ENCODE measurements at regions not wholly inside any gene's neighbourhood (a gene's known extent, or its start where the extent isn't known, plus 50 kb on each side); places are given as distances from the start of the nearest gene placed in this dataset.

DNA sequence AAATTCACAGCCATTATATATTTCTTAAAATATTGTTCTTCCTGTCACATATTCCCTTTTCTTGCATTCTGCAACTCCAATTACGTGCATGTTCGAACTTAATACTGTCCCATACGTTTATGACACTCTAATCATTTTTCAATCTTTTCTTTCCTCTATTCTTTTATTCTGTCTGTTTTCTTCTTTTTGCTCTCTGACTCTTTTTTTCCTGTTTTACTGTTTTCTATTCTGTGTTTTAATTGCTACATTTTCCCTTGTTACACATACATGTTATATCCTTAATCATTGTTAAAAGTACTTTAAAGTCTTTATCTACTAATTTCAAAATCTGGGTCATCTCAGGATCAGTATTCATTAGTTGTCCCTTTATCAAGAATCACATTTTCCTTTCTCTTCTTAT, 1149.1 kb upstream of the PCDH20 start:
- TF ChIP-seq, protein P1, sequence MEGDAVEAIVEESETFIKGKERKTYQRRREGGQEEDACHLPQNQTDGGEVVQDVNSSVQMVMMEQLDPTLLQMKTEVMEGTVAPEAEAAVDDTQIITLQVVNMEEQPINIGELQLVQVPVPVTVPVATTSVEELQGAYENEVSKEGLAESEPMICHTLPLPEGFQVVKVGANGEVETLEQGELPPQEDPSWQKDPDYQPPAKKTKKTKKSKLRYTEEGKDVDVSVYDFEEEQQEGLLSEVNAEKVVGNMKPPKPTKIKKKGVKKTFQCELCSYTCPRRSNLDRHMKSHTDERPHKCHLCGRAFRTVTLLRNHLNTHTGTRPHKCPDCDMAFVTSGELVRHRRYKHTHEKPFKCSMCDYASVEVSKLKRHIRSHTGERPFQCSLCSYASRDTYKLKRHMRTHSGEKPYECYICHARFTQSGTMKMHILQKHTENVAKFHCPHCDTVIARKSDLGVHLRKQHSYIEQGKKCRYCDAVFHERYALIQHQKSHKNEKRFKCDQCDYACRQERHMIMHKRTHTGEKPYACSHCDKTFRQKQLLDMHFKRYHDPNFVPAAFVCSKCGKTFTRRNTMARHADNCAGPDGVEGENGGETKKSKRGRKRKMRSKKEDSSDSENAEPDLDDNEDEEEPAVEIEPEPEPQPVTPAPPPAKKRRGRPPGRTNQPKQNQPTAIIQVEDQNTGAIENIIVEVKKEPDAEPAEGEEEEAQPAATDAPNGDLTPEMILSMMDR (IDR thresholded peaks at IDR 0.05; ENCODE audit: insufficient read depth, missing control alignments) = no peak
- DNase-seq (ENCODE audit: insufficient read length, low spot score) (no peak), FAIRE-seq (no peak)

DNA sequence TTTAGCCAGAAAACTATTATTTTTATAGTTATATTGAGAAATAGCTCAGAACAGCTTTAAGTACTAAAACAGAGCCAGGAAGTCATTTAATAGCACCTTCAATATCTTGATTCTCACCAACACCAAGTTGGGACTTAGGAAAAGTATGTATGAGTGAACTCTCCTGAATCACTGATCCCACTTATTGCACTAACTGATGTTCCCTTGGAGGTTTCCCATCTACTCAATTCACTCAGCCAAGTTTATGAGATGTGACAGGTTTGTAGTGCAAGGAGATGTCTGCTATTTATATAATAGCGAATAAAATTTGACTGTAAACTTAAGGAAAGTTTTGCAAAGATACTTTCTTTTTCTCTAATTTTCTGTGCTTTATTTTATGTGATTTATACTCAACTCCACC, 1147.6 kb upstream of the PCDH20 start:
- TF ChIP-seq, protein P1 (IDR thresholded peaks at IDR 0.05; ENCODE audit: insufficient read depth, missing control alignments) = no peak
- FAIRE-seq (no peak), DNase-seq (ENCODE audit: insufficient read length, low spot score) (no peak)

DNA sequence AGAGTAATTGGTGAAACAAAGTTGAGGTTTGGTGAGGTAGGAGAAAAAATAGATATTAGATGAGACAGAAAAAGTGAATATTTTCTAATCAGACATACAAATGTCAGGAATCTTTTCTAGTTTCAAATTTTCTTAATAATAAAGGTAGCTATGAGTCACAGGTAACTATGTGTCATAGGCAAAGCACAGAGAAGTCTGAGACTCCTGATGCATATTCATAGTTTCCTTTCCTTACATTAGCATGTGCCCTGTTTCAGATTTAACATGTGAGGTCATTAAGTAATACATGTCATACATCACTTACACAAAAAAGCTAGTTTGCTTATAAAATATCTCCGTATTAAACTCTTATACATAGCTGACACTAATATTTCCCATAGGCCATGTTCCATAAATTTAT, 1141.3 kb upstream of the PCDH20 start:
- FAIRE-seq (no peak), DNase-seq (ENCODE audit: insufficient read length, low spot score) (no peak)
- TF ChIP-seq, protein P1 (IDR thresholded peaks at IDR 0.05; ENCODE audit: insufficient read depth, missing control alignments) = no peak

DNA sequence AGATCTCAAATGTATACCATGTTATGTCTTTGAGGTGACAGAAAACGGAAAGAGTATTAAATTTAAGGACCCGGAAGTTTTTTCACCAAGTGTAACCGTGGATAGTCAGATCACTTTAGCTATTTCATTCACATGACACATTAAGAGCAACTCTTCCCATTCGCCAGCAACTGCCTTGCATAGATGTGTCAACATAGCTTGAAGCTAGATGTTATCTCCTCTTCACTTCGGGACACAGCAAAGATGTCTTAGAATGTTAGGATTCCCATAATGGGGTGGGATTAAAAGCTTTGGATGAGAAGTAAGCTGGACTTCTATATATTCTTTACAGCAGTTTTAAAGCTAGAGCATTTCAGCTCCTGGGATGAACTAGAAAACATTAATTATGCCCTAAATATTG, 1135.9 kb upstream of the PCDH20 start:
- TF ChIP-seq, protein P1 (IDR thresholded peaks at IDR 0.05; ENCODE audit: insufficient read depth, missing control alignments) = no peak
- DNase-seq (ENCODE audit: insufficient read length, low spot score) (no peak), FAIRE-seq (no peak)

DNA sequence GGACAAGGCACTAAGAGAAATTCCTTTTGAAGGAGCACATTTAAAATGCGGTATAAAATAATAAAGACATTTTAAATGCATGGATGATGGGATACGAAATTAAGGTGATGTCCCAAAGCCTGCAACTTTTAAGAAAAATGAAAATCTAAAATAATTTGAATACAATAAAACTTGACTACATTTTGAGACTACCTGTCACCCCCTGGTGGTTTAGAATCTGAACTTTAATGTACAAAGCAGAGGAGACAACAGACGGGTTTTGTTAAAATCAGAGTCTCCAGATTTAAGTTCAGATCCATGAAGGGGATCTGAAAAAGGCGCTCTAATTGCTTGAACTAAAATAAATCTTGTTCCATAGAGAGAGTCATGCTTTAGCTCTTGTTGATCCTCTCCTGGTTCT, 1129.3 kb upstream of the PCDH20 start:
- FAIRE-seq = no peak
- TF ChIP-seq, protein P1 (IDR thresholded peaks at IDR 0.05; ENCODE audit: insufficient read depth, missing control alignments) = no peak
- DNase-seq (ENCODE audit: insufficient read length, low spot score) = no peak

DNA sequence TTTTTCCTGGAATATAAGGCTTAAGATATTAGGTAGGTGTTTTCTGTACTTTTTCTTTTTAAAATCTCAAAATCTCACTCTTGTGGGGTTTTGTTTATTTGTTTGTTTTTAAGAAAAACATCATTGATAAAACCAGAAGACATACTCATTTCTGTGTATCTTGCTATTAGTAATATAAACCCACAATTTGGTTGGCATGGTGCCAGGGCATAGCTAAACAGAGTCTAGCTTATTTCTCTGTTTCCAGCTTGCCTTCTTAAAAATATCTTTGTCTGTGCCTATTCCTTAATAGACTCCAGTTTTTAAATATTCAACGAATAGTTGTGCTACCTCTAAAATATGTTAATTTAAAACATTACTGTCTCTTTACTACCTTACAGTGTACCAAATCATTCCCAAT, 1121.9 kb upstream of the PCDH20 start:
- DNase-seq (ENCODE audit: insufficient read length, low spot score) = no peak
- FAIRE-seq = no peak
- TF ChIP-seq, protein P1 (IDR thresholded peaks at IDR 0.05; ENCODE audit: insufficient read depth, missing control alignments) = no peak

DNA sequence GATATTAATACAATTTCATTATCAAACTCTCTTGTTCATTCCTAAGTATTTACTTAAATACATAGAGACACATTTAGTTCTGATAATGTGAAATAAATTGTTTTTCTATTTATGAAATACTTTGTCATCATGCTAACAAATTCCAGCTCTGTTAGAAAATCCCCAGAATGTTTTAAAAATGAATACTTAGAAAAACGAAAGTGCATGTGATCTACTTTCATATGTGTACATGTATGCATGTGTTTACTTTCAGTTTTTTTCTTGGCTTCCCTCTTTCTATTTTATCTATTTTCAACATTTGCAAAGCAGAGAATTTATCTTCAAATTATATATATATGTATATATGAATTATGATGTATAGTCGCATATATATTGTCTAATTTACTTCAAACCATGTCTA, 1110.0 kb upstream of the PCDH20 start:
- no peak for DNase-seq (ENCODE audit: insufficient read length, low spot score)
- no peak for FAIRE-seq
- TF ChIP-seq, protein P1 (IDR thresholded peaks at IDR 0.05; ENCODE audit: insufficient read depth, missing control alignments) = no peak
